ENCODE measurements at regions not wholly inside any gene's neighbourhood (a gene's known extent, or its start where the extent isn't known, plus 50 kb on each side); places are given as distances from the start of the nearest gene placed in this dataset.

DNA sequence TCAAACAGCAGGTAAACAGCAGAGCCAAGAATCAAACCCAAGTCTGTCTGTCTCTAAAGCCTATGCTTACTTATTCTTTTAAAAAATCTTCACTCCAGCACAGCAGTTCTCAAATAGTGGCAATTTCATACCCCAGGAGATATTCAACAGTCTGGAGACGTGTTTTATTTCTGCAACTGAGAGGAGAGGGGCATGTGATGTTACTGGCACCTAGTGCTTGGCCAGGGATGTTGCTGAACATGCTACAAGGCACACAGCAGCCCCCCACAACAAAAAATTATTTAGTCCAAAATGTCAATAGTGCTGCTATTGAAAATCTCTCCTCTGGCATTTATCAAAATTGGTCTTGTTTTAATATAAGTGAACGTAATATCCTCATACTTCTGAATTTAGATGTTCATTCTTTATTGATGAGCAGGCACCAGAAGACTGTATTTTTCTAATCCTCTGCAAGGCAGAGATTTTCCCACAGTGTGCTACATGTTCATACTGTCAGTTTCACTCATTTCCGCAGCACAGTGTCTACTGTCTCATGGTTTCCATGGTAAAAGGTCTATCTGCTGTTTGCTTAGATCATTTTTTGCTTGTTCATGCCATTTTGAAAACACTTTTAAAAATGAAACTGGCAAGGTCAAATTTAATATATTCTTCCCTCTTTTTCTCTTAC, 90.5 kb downstream of the LRATD1 start:
- Histone ChIP-seq H3K56ac (replicated peaks; ENCODE audit: insufficient read length, low read depth, low read length) (no peak overlapping the region), H2AFZ (ENCODE audit: low read length) (no peak overlapping the region), H3K36me3 (ENCODE audit: control insufficient read depth in 2 of 4, insufficient read depth in 4 of 4, low read length in 3 of 4) (no peaks in the 10 kb centered on the region), H4K8ac (ENCODE audit: extremely low read depth, insufficient read depth, low read length) (no peak overlapping the region), H3K23ac (ENCODE audit: insufficient read length) (no peak overlapping the region), H4K91ac (replicated peaks; ENCODE audit: insufficient read length, low read length) (no peak overlapping the region), H4K20me1 (replicated peaks in 1 of 2; ENCODE audit: control insufficient read depth in 1 of 2, insufficient read depth in 2 of 2, low read length in 2 of 2) (no peaks in the 10 kb centered on the region), H2AK5ac (ENCODE audit: low read depth, low read length) (no peak overlapping the region), H3K4ac (replicated peaks; ENCODE audit: insufficient read length, low read depth, low read length) (no peak overlapping the region), H3K9me3 (ENCODE audit: insufficient read depth in 2 of 2, low read depth in 1 of 2, low read length in 1 of 2) (no peaks in the 10 kb centered on the region), H2BK15ac (ENCODE audit: low read length) (no peak overlapping the region), H3K4me1 (replicated peaks in 1 of 4; ENCODE audit: control insufficient read depth in 3 of 4, insufficient read depth in 4 of 4, low read length in 3 of 4) (no peaks in the 10 kb centered on the region), H2BK12ac (ENCODE audit: low read depth, low read length) (no peak overlapping the region), H3K23me2 (ENCODE audit: low read depth, low read length) (no peaks in the 10 kb centered on the region), H3K18ac (ENCODE audit: extremely low read depth, low read length) (no peak overlapping the region), H4K5ac (ENCODE audit: insufficient read length, low read depth, low read length) (no peak overlapping the region), H3K27ac (ENCODE audit: low read depth, low read length) (no peak overlapping the region), H3K79me1 (ENCODE audit: low read depth, low read length) (no peaks in the 10 kb centered on the region), H3K4me3 (ENCODE audit: extremely low read depth in 1 of 4, insufficient read depth in 2 of 4, low read depth in 3 of 4, low read length in 4 of 4) (no peak overlapping the region), H2BK120ac (replicated peaks; ENCODE audit: low read depth, low read length) (no peak overlapping the region), H3K79me2 (ENCODE audit: control insufficient read depth in 1 of 2, insufficient read depth in 2 of 2, low read length in 2 of 2) (no peaks in the 10 kb centered on the region), H2BK20ac (ENCODE audit: low read length) (no peak overlapping the region), H2BK5ac (ENCODE audit: low read depth, low read length) (no peak overlapping the region), H3K4me2 (ENCODE audit: insufficient read depth in 1 of 2, low read depth in 2 of 2, low read length in 2 of 2) (no peak overlapping the region), H3K14ac (ENCODE audit: insufficient read length) (no peak overlapping the region), H3K9ac (replicated peaks in 1 of 4; ENCODE audit: extremely low read depth in 1 of 4, low read depth in 3 of 4, low read length in 3 of 4) (no peak overlapping the region), H3K27me3 (replicated peaks in 1 of 4; ENCODE audit: control insufficient read depth in 3 of 4, extremely low read depth in 1 of 4, insufficient read depth in 3 of 4, low read length in 3 of 4) (no peaks in the 10 kb centered on the region)
- WGBS, 2 experiments (ENCODE audit: extremely low coverage in 1 of 2, insufficient coverage in 1 of 2, insufficient read length in 1 of 2, insufficient replicate concordance in 2 of 2, low coverage in 1 of 2, low lambda C conversion rate in 2 of 2, missing lambda C conversion rate in 1 of 2): 74% methylated on average over 3 of the region's 3 CpGs; no CpG with 5 or more reads in 1 of the 2 experiments
- no peak for DNase-seq (ENCODE audit: low read depth in 1 of 2, low spot score in 2 of 2)
- FAIRE-seq: no peak
- CTCF ChIA-PET (ENCODE audit: partially characterized antibody): no interaction called here
- POLR2A ChIA-PET (ENCODE audit: partially characterized antibody): no interaction called here
- TF ChIP-seq RXRA (IDR thresholded peaks at IDR 0.05; ENCODE audit: insufficient read depth, low read depth, low read length) (no peak), SIRT6 (IDR thresholded peaks at IDR 0.05; ENCODE audit: low read length) (no peak), SP1 (IDR thresholded peaks at IDR 0.05; ENCODE audit: low read depth, low read length) (no peak), ASH2L (IDR thresholded peaks at IDR 0.05; ENCODE audit: low read length) (no peak), RNF2 (IDR thresholded peaks at IDR 0.05; ENCODE audit: borderline replicate concordance, low read depth, low read length, missing control alignments, poor library complexity, severe bottlenecking) (no peak), RAD21 (IDR thresholded peaks at IDR 0.05 in 1 of 2, conservative IDR thresholded peaks at IDR 0.05 in 1 of 2; ENCODE audit: low read depth in 2 of 2, low read length in 2 of 2) (peak; percentile 12 to 31; a peak in 2 of 4 replicates)
- TF ChIP-seq, protein P1, sequence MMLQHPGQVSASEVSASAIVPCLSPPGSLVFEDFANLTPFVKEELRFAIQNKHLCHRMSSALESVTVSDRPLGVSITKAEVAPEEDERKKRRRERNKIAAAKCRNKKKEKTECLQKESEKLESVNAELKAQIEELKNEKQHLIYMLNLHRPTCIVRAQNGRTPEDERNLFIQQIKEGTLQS (IDR thresholded peaks at IDR 0.05; ENCODE audit: insufficient read depth, low read depth, low read length): no peak
